HG03039 (cell line): ENCODE measurements at regions not wholly inside any gene's neighbourhood (a gene's known extent, or its start where the extent isn't known, plus 50 kb on each side); places are given as distances from the start of the nearest gene placed in this dataset.

Experiments used
- ATAC-seq: cut with Tn5 transposase; IDR thresholded peaks from one replicate; pipeline ENCODE4 v1.9.1; 2021; ENCODE audit warnings: mild to moderate bottlenecking, moderate library complexity; ENCODE audit not compliant: unreplicated experiment

- no peak for ATAC-seq
Measured at GRCh38 chr4:136581119-136581518, 951.2 kb downstream of the PCDH18 start.

GRCh38 chr4:136575146-136575545, 957.1 kb downstream of the PCDH18 start:
- no peak for ATAC-seq

GRCh38 chr4:136573460-136573859, 958.8 kb downstream of the PCDH18 start:
- ATAC-seq: no peak

DNA sequence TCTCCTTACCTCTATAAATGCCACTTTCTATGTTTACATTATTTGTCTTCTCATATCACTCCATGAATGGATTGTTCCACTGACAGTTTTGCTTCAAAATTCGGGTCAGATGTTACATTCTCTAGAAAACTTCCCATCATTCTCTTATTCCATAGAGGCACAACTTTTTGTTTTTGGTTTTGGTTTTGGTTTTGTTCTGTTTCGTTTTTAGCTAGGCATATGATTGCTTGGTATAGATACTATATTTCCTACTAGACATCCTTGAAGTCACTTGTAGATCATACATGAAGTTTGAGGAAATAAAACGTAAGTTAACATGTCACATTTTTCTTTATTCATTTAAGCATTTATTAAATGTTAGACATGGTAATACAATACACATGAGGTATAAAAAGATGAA, 961.0 kb downstream of the PCDH18 start:
- no peak for ATAC-seq

GRCh38 chr4:136562834-136563233, 969.5 kb downstream of the PCDH18 start:
- no peak for ATAC-seq

GRCh38 chr4:136558940-136559494, 973.3 kb downstream of the PCDH18 start:
- no peak for ATAC-seq

- no peak for ATAC-seq
Measured at GRCh38 chr4:136557396-136557795, 974.9 kb downstream of the PCDH18 start.

DNA sequence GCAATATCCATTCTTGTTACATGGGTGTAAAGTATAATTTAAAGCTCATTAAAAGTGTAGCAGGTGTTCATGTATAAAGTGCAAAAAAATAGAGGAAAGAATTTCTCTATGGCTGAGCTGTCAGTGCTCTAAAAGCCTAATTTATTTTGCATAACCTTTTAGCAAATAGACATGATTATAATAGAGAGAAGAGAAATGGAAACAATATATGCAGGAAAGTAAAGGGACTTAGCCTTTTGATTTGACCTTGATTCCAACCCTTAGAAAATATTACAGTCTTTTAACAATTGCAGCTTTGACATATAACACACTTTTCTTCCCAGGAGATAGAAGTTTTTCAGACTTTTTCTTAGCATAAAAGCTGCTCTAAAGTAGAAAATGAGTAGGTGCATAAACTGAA, 978.3 kb downstream of the PCDH18 start:
- ATAC-seq: no peak

DNA sequence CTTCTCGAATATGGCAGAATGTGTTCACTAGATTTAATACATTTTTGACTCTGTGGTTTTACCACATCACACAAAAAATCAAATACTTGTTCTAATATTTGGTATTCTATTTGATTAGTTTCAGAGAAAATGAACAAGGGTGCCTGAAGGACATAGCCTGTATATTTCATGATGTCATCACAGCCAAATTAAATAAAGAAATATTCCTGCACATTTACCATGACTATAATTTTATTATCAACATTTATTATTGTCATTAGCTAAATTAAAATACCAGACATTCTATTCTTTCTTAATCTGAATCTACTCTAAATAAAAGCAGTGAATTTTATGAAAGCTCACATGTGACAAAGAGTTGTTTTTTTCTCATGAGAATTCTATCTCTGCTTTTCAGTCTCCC, 980.5 kb downstream of the PCDH18 start:
- ATAC-seq: no peak

GRCh38 chr4:136540747-136541146, 991.5 kb downstream of the PCDH18 start:
- ATAC-seq: no peak

GRCh38 chr4:136528131-136528530, 1004.2 kb downstream of the PCDH18 start:
- no peak for ATAC-seq

- ATAC-seq: no peak
Measured at GRCh38 chr4:136526517-136526916, 1005.8 kb downstream of the PCDH18 start.

DNA sequence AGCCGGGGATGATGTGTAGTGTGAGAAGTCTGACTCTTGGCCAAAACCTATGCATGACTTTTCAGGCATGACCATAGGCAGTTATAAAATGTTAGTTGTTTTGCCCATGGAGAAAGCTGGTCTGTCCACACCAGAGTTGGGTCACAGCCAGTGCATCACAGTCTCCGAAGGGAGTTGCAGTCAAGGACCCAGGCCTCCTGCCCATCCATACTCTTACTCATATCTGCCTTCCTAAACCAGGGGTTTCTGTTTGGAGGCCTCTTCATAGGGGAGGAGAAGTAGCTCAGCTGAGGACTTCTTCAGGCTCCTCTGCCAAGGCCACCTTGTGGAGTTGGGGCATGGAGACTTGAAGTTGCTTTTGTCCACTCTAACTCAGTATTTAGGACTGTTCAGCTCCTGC, 1008.3 kb downstream of the PCDH18 start:
- ATAC-seq: no peak

- no peak for ATAC-seq
Measured at GRCh38 chr4:136516371-136516770, 1015.9 kb downstream of the PCDH18 start.

GRCh38 chr4:136505020-136505419, 1027.3 kb downstream of the PCDH18 start:
- no peak for ATAC-seq

- no peak for ATAC-seq
Measured at GRCh38 chr4:136495851-136496250, 1036.4 kb downstream of the PCDH18 start.

DNA sequence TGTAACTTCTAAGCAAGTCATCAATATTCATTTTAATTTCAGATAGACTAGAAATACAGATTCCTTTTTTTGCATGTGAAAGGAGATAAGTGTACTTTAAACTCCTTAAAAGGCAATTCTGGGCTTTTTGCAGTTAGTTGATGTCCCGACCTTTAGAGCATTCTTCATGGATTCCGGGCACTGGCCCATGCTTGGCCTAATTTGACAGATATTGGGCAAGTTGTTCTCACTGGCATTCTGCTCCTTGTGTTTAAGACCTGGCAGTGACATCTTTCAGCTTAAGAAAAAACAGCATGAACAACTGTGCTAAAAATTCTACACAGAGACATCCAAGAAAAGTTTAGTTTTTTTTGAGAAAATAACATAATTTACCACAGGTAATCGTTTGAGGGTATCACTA, 1037.2 kb downstream of the PCDH18 start:
- no peak for ATAC-seq

GRCh38 chr4:136489101-136489500, 1043.2 kb downstream of the PCDH18 start:
- ATAC-seq: no peak

DNA sequence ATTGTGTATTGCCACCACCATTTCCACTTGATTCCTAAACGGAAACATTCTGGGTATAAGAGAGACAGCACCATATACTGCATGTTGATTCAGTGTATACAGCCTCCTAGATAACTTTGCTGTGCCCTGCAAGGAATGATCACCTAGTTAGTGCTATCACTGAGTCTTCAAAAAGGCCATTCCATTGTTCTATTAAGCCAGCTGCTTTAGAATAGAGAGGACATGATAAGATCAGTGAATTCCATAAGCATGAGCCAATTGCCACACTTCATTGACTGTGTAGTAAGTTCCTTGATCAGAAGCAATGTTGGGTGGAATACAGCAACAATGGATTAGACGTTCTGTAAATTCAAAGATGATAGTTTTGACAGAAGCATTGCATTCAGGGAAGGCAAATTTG, 1047.3 kb downstream of the PCDH18 start:
- ATAC-seq: no peak

GRCh38 chr4:136476753-136477152, 1055.5 kb downstream of the PCDH18 start:
- no peak for ATAC-seq

- no peak for ATAC-seq
Measured at GRCh38 chr4:136471051-136471450, 1061.2 kb downstream of the PCDH18 start.

- no peak for ATAC-seq
Measured at GRCh38 chr4:136465691-136466090, 1066.6 kb downstream of the PCDH18 start.

DNA sequence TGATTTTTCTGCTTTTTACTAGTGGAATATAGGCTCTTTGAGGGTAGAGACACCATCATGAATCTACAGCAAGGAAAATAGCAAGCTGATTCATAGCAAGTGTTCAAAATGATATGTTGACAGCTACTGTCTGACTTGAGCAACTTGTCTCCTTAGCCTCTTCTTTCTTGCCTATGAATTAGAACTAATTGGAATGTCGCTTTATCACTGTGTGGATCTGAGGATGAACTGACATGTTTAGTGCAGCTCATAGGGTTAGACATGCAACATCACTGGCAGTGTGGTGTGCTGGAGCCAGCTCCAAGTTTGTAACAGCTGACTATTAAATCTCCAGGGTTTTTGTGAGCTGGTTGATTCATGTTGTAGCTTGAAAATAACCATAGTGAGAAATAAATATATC, 1068.4 kb downstream of the PCDH18 start:
- no peak for ATAC-seq

DNA sequence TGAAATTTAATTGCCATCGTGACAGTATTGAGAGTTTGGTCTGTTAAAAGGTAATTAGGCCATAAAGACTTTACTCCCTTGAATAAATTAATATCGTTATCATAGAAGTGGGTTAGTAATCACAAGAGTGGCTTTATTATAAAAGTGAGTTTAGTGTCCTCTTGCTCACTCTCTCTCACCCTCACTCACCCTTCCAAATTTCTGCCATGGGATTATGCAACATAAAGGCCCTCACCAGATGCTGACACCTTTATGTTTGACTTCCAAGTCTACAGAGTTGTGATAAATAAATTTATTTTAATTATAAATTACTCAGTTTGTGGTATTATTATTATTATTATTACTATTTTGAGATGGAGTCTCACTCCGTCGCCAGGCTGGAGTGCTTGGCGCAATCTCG, 1070.8 kb downstream of the PCDH18 start:
- ATAC-seq: no peak
